Brain microvascular endothelial cell (primary cell): ENCODE measurements at regions not wholly inside any gene's neighbourhood (a gene's known extent, or its start where the extent isn't known, plus 50 kb on each side); places are given as distances from the start of the nearest gene placed in this dataset.

Experiments
- DNase-seq: peaks from one replicate; pipeline ENCODE4 v3.0.0-alpha.2; 2020
- H3K27ac ChIP-seq: fragments of 250-450 bp; sonication (Bioruptor Pico); 2 replicates; pipeline ENCODE4 v1.5.1; 2020; ENCODE audit warnings: mild to moderate bottlenecking, moderate library complexity
- H3K27me3 ChIP-seq: fragments of 250-450 bp; sonication (Bioruptor Pico); replicated peaks from 2 replicates; pipeline ENCODE4 v1.5.1; 2020; ENCODE audit warnings: mild to moderate bottlenecking
- H3K36me3 ChIP-seq: fragments of 250-450 bp; sonication (Bioruptor Pico); replicated peaks from 2 replicates; pipeline ENCODE4 v1.5.1; 2020; ENCODE audit warnings: mild to moderate bottlenecking
- H3K4me3 ChIP-seq: 2 replicates; pipeline ENCODE4 v1.5.1; 2011; ENCODE audit warnings: low read depth, mild to moderate bottlenecking, control low read depth, low read length, moderate library complexity
- CTCF ChIP-seq: IDR thresholded peaks from 2 replicates; pipeline ENCODE4 v1.5.1; 2011; ENCODE audit warnings: low read depth, mild to moderate bottlenecking, moderate library complexity, low read length, control low read depth, inconsistent platforms; ENCODE audit errors: missing control alignments
- in situ Hi-C: cut with HindIII; loops from 2 replicates; pipeline ENCODE4 v1.10.0; 2017; ENCODE audit warnings: low sequenced_read_pairs, low pct_ligation_motif_present

GRCh38 chr15:70257573-70258248 is 160.0 kb upstream of the TLE3 start:
- Histone ChIP-seq H3K4me3 (no peak overlapping the region), H3K27ac (no peak overlapping the region), H3K36me3 (no peaks in the 10 kb centered on the region), H3K27me3 (peaks cover 8% of the 10 kb centered on the region)
- in situ Hi-C loops, result no loop called here
- TF ChIP-seq CTCF, result no peak
- no peak for DNase-seq

DNA sequence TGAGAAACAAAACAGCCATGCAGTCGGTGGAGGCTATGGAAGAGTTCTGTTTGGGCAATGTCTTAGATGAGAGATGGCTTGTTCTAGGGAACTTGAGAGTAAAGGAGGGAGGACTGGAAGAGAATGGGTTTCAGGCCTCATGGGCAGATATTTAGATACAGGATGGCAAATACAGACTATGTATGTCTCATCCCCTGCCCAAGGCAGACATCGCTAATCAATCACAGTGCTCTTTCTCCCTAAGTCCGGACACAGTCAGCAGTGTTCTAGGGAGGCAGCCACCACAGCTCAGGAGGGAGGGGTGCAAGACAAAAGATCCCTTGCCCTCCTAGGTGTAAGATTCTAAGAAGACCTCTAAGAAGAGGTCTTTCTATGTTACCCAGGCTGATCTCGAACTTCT is 159.3 kb upstream of the TLE3 start:
- in situ Hi-C loops, result no loop called here
- peaks cover 8% of the 10 kb centered on the region for H3K27me3 ChIP-seq
- no peak overlapping the region for H3K27ac ChIP-seq

DNA sequence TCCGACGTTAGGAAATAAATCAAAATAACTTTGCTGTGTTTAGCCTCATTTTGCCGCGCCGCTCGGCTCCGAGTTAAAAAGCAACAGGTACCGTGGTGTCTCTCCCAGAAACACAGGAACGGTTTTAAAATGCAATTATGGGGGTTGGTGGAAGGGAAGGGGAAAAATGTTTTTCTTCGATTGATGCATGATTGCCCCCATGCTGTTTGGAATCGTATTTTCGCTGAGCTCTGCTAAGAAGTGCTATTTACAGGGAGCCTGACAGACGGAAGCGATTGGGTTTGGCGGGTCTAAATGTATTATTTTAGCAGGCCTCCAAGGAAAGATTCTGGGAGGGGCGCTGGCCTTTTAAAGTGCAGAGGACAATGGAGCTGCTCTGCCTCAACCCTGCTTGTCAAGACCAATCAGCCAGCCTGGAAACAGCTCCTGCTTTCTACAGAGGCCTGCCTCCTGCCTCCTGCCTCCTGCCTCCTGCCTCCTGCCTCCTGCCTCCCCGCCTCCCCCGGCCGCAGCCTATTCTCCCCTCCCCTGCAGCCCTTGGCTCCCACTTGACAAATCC is 156.7 kb upstream of the TLE3 start:
- no peak for TF ChIP-seq CTCF
- no peaks in the 10 kb centered on the region for H3K36me3 ChIP-seq
- in situ Hi-C loops, result no loop called here
- H3K4me3 ChIP-seq, result no peak overlapping the region
- DNase-seq, result no peak
- no peak overlapping the region for H3K27ac ChIP-seq
- H3K27me3 ChIP-seq, result peaks cover 8% of the 10 kb centered on the region

More for the DNA sequence above, 159.3 kb upstream of the TLE3 start:
- no peak overlapping the region for H3K4me3 ChIP-seq
- no peaks in the 10 kb centered on the region for H3K36me3 ChIP-seq
- no peak for TF ChIP-seq CTCF
- no peak for DNase-seq

- no peak for TF ChIP-seq CTCF
- Histone ChIP-seq H3K27me3 (peaks cover 8% of the 10 kb centered on the region), H3K4me3 (no peak overlapping the region), H3K27ac (no peak overlapping the region), H3K36me3 (no peaks in the 10 kb centered on the region)
- no peak for DNase-seq
- in situ Hi-C loops, result no loop called here
These were observed 155.9 kb upstream of the TLE3 start for GRCh38 chr15:70253461-70254156.

DNA sequence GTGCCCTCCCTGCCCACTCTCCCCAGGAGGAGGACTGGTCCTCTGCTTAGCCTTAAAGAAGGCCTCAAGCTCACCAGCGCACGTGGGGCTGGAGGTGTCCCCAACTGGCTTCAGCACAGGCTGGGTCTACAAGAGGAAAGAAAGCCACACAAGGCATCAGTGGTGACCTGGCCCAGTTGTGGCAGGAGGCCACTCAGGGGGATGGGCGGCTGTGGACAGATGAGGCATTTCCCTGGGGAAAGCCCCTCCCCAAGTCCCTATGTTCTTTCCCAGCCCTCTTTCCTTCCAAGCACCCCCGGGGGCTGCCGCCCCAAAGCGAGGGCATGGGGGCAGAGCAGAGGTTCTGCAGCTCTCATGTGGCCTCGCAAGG is 155.2 kb upstream of the TLE3 start:
- no peaks in the 10 kb centered on the region for H3K36me3 ChIP-seq
- no peak for DNase-seq
- peaks cover 8% of the 10 kb centered on the region for H3K27me3 ChIP-seq
- H3K4me3 ChIP-seq, result no peak overlapping the region
- in situ Hi-C loops, result no loop called here
- no peak for TF ChIP-seq CTCF
- H3K27ac ChIP-seq, result no peak overlapping the region
